Heart left ventricle (tissue), 13 donors: ENCODE measurements at regions not wholly inside any gene's neighbourhood (a gene's known extent, or its start where the extent isn't known, plus 50 kb on each side); places are given as distances from the start of the nearest gene placed in this dataset.

ENCODE experiments used
- CTCF ChIP-seq, 12 donors: fragments of 200-600 bp; sonication (generic) in 4 of 12; IDR thresholded peaks; one replicate each; pipeline versions ENCODE4 v1.5.0 to v1.8.0; 2018 to 2022; ENCODE audit warnings: antibody characterized with exemption in 12 of 12, mild to moderate bottlenecking in 5 of 12
- POLR2A ChIP-seq, 2 donors: fragments of 450-650 bp; IDR thresholded peaks; one replicate each; pipeline ENCODE4 v1.6.1; 2017; ENCODE audit warnings: antibody characterized with exemption in 2 of 2, mild to moderate bottlenecking in 2 of 2, moderate library complexity in 2 of 2
- donor health status: ischemic (EF 13 %, LVEDD 7.1; RV severe dilation, severe dysfunction).
- donor health status: DM: no; HTN: yes; CAD: no.
- donor health status: DM: no; HTN: no; CAD: no.
- donor health status: ischemic (EF 25% LVEDD 6.9; RV normal size, moderate dysfunction).
- donor health status: ischemic (EF 25% LVEDD 5.7; RV mildly dilated, moderate dysfunction).
- donor health status: ischemic (EF 35%, LVEDD 5.7; RV mildly dilated, moderate dysfunction).
- donor health status: nonischemic (EF 11% LVEDD 7.7; RV severe dilation, severe dysfunction).
- donor health status: DM: yes; HTN: yes; CAD: no.
- donor health status: PGD.
- donor health status: ischemic (EF 29% LVEDD 5.4; RV normal size, mild dysfunction).
- donor health status: nonischemic (EF 23%, LVEDD 6.1; RV moderate dilation, normal function).

GRCh38 chr18:2417861-2418610 is 153.3 kb downstream of the METTL4 start:
- TF ChIP-seq CTCF (IDR thresholded peaks at IDR 0.05) (no peak), POLR2A (IDR thresholded peaks at IDR 0.05) (no peak)
